ENCODE measurements at regions not wholly inside any gene's neighbourhood (a gene's known extent, or its start where the extent isn't known, plus 50 kb on each side); places are given as distances from the start of the nearest gene placed in this dataset.

GRCh38 chr2:176734868-176735267 is 465.6 kb downstream of the MTX2 start:
- Histone ChIP-seq H3K4me1 (ENCODE audit: insufficient read depth, low read length) (no peaks in the 10 kb centered on the region), H3K27ac (ENCODE audit: extremely low read length, insufficient read depth, low read length) (no peak overlapping the region), H3K4me2 (ENCODE audit: low read depth, low read length) (no peak overlapping the region), H3K79me2 (ENCODE audit: insufficient read depth, low read length) (no peaks in the 10 kb centered on the region), H3K27me3 (ENCODE audit: control insufficient read depth in 1 of 2, insufficient read depth in 2 of 2, low read length in 2 of 2) (peaks cover 0 to 9% of the 10 kb centered on the region in 2 experiments; a peak in 1 of 5 replicates), H3K9me3 (ENCODE audit: low read length) (no peaks in the 10 kb centered on the region), H3K9ac (ENCODE audit: insufficient read depth, low read depth, low read length) (no peak overlapping the region), H3K4me3 (replicated peaks in 1 of 3; ENCODE audit: insufficient read depth in 1 of 3, low read depth in 2 of 3, low read length in 3 of 3) (no peak overlapping the region), H4K20me1 (ENCODE audit: insufficient read depth, low read length) (no peaks in the 10 kb centered on the region), H3K36me3 (replicated peaks in 1 of 2; ENCODE audit: control insufficient read depth in 1 of 2, insufficient read depth in 2 of 2, low read length in 2 of 2) (no peaks in the 10 kb centered on the region), H2AFZ (ENCODE audit: low read length) (no peak overlapping the region)
- DNase-seq (ENCODE audit: low spot score) = no peak
- 24% methylated on average over 5 of the region's 5 CpGs for WGBS (ENCODE audit: low lambda C conversion rate)
- in situ Hi-C loops (cut with HindIII; ENCODE audit: extremely low pct_ligation_motif_present, low pct_unique_long_range_greater_than_20kb) = no loop called here
- FAIRE-seq = no peak
- intact Hi-C loops (cut with micrococcal nuclease; ENCODE audit: unreplicated experiment) = no loop called here
- ChIA-PET POLR2A (no interaction called here), CTCF (ENCODE audit: low intra/inter-chr PET ratio, low total read pairs) (no interaction called here)
- no peak for ATAC-seq
- BruUV-seq (replicated peaks) = no TSS peak
- no peak for TF ChIP-seq ZNF282 (IDR thresholded peaks at IDR 0.05; ENCODE audit: partially characterized antibody)
- TF ChIP-seq ZNF563 (CRISPR knock-in tag; IDR thresholded peaks at IDR 0.05) = no peak
- TF ChIP-seq ZNF225 (CRISPR knock-in tag; IDR thresholded peaks at IDR 0.05) = no peak
- no peak for TF ChIP-seq THAP11 (CRISPR knock-in tag; IDR thresholded peaks at IDR 0.05)
- TF ChIP-seq HES4 (CRISPR knock-in tag; IDR thresholded peaks at IDR 0.05; ENCODE audit: borderline replicate concordance) = no peak
- TF ChIP-seq ZNF17 (CRISPR knock-in tag; IDR thresholded peaks at IDR 0.05) = no peak
- TF ChIP-seq ZNF576 (CRISPR knock-in tag; IDR thresholded peaks at IDR 0.05) = no peak
- TF ChIP-seq TBX2 (CRISPR knock-in tag; IDR thresholded peaks at IDR 0.05; ENCODE audit: borderline replicate concordance) = no peak
- no peak for TF ChIP-seq ZNF552 (CRISPR knock-in tag; IDR thresholded peaks at IDR 0.05; ENCODE audit: borderline replicate concordance)
- TF ChIP-seq NFAT5 (CRISPR knock-in tag; IDR thresholded peaks at IDR 0.05) = no peak
- no peak for TF ChIP-seq PCBP2 (optimal IDR thresholded peaks at IDR 0.05; ENCODE audit: low read depth, low read length, poor library complexity, severe bottlenecking)
- TF ChIP-seq RERE (CRISPR knock-in tag; IDR thresholded peaks at IDR 0.05; ENCODE audit: low read depth) = no peak
- TF ChIP-seq ZNF737 (CRISPR knock-in tag; IDR thresholded peaks at IDR 0.05; ENCODE audit: borderline replicate concordance) = no peak
- no peak for TF ChIP-seq MAX (IDR thresholded peaks at IDR 0.05)
- TF ChIP-seq FOXM1 (CRISPR knock-in tag; IDR thresholded peaks at IDR 0.05) = no peak
- TF ChIP-seq ZIK1 (CRISPR knock-in tag; IDR thresholded peaks at IDR 0.05; ENCODE audit: borderline replicate concordance, low read depth) = no peak

All from HepG2 (cell line).